ENCODE measurements at regions not wholly inside any gene's neighbourhood (a gene's known extent, or its start where the extent isn't known, plus 50 kb on each side); places are given as distances from the start of the nearest gene placed in this dataset.

DNA sequence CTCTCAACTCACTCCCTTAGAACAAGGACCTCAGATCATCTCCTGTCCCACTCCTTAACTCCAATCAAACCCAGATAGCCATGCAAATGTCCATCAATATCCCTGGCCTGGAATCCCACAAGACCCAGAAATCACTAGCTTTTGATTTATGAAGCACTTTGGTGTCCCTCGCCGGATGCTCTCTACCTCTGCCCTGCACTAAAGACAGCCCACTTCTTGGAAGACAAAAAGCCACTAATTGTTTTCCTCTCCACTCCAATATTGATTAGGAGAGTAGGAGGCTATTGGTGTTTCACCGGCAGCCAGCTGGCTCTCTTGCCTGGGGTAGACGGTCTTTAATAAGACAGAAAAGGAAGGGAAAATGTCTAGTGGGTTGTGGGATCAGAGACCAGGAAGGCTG is 221.2 kb downstream of the BUD13 start:
- DNase-seq = no peak

DNA sequence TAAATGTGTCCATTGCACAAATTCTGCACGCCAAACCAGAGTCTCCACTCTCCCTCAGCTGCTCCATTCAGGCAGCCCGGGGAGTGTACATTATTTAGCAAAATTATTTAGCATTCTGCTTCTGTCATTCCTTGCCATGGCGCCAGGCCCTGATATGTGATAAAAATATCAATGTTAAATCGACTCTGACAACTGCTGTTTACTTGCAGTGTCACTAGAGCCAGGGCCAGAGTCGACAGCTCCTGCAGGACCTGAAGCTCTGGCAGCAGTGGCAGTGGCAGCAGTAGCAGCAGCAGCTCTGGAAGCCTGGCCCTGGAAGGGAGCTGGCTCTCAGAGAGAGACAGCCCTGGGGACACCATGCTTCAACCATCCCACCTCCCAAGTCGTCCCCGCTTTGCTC is 224.5 kb downstream of the BUD13 start:
- DNase-seq = no peak

DNA sequence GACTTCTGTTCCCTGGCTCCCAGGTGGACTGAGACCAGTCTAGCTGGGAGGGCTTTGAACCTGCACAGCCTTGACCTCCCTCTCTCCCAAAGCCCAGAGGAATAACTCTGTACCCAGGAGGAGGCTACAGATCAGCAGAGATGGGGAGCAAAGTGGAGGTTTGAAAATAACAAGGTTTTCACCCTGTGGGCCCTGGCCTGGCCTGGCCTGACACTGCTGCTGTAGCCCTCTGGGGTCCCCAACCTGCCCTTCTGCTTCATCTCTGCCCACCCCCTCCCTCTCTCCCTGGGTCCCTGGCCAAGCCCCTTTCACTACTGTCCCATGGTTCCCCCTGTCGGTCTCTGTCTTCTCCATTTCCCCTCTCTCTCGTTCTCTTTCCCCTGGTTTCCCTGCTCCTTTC is 225.2 kb downstream of the BUD13 start:
- DNase-seq = no peak

DNA sequence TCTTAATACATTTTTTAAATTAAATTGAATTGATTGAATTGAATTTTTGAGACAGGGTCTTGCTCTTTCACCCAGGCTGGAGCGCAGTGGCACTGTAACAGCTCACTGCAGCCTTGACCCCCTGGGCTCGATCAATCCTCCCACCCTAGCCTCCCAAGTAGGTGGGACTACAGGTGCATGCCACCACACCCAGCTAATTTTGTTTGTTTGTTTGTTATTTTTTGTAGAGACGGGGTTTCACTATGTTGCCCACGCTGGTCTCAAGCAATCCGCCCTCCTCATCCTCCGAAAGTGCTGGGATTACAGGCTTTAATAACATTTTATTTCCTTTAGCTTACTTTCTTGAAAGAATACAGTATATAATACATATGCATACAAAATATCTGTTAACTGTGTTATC is 226.9 kb downstream of the BUD13 start:
- DNase-seq = no peak

DNA sequence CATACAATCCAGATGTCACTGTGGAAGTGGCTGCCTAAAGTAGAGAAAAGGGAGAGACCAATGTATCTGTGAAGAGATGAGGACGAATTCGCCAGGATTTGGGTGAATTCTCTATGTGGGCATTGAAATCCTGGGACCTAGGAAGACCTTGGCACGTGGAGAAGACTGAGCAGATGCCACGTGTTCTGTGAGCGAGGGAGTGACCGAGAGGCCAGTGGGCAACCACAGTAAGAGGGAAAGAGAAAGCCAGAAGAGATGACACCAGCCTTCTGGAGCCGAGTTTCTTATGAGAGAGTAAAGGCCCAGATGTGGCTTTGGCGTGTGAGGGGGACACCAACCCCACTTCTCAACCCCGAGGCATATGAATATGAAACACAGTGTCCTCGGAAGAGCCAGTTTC is 228.1 kb downstream of the BUD13 start:
- no peak for DNase-seq

DNA sequence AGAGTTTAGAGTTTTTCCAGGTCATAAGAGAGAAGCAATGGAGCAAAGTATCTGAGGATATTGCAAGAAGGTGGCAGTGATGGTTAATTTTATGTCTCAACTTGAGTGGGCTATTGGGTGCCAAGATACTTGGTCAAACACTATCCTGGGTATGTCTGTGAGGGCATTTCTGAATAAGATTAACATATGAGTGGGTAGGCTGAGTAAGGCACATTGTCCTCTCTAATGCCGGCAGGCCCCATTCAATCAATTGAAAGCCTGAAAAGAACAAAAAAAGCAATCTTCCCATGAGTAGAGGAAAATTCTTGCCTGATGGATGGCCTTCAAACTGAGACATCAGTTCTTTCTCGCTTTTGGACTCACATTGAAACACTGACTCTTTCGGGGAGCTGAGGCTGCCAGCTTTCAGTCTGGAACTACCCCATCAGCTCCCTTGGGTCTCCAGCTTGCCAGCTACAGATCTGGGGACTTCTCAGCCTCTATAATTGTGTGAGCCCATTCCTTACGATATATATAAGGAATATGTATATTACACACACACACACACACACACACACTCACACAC is 228.8 kb downstream of the BUD13 start:
- no peak for DNase-seq

DNA sequence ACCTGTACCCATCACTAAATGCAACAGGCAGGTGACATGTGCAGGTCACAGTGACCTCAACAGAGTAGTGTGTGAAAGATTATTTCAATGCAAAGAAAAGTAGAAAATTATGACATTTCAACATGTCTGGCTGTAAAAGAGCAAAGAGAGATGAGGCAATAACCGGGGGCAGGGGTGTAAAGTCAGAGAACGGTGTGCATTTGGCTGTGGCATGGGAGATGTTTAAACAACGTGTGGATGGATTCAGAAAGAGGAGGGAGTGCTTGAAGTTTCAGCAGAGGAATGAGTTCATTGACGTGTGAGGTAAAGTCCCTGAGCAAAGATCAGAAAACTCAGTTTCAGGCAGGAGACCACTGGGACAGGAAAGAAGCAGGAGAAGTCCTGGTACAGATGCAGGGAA is 229.7 kb downstream of the BUD13 start:
- no peak for DNase-seq

DNA sequence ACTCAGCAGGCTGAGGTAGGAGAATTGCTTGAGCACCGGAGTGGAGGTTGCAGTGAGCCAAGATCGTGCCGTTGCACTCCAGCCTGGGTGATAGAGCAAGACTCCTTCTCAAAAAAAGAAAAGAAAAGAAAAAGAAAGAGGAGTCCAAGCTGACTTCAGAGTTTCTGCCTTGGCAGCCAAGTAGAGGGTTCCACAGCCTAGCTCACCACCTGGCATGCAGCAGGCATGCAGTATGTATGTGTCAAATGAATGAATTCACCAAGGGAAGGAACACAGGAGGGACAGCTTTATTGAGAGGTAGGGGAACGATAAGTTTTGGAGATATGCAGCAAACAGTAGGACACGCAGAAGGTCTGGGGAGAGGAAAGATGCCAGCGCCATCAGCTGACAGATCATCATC is 230.4 kb downstream of the BUD13 start:
- DNase-seq = no peak

DNA sequence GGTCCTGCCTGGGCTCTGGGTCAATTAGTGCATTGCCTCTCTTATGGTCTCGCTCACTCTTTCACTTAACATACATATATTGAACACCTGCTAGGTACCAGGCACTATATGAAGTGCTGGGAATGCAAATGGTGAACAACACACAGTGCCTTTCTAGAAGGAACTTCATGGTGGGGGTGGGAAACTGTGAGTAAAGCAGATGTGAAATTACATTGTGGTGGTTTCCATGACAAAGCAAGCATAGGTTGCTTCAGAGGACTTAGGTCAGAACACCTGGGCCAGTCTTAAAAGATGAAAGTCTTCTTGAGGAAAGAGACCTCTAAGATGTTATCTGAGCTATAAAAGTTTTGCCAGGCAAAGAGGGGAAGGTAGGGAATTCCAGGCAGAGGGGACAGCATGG is 231.3 kb downstream of the BUD13 start:
- no peak for DNase-seq

DNA sequence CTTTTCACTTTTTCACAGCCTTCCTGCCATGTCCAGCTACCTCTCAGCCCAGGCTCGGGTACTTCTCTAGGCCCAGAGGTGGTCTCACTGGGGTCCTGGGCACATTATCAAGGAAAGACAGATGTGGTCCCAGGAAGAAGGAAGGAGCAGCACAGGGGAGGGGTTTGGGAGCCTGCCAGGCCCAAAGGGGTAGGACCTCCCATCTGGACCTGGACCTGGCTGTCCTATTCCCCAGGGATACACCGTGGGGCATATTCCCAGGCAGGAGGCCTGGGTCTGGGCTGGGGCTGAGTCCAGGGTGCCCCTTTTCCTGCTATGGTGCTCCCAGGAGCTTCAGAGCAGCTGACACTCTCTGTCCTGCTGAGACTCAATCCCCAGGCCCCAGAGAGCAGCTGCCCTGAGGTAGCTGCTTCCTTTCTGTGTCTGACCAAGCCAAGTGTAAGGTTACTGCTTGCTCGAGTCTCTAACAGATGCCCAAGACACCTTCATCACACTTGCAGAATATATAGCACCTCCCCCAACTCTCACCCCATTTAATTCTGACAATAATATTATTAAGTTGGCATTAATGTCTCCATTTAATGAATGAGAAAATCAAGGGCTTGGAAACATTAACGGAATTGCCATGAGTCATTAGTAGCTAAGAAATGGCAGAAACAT is 232.0 kb downstream of the BUD13 start:
- no peak for DNase-seq

DNA sequence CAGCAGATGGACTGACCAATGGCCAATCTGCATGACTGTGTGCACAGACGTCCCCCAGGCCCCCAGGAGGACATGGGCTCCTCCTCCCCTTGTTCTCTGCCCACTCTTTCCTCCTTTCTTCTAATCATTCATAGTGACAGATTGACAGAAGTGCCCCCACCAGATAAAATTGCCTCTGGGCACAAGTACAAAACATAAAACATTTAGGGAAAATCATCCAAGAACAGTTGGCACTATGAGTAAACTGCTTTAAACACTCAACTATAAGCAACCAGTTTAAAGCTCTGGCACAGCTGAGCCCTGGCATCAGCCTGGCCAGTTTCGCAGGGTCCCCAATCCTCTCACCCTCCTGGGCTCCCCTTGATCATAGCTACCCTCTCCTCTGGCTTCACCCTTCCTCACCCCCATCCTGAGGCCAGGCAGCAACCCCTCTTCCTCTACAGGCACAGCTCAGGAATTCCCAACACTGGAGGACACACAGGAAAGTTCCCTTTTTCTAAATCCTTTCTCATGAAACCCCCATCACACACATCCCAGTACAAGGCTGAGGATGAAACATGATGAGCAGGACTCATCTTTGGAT is 232.9 kb downstream of the BUD13 start:
- no peak for DNase-seq

DNA sequence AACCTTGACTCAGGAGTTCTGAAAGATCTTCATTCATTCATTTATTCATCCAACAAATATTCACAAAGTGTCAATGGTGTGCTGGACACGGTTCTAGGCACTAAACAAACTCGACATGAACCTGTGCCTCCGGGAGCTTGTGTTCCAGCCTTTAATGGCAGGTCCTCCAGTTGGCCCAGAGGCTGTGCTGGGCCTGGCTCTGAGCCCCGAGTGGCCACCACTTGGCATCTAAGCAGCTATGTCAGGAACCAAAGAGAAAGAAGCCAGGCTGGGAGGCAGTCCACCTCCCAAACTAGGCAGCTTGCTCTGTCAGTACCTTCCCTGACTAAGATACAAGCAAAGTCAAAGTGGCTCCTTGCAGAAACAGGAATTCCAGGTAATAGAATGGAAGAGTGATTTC is 233.6 kb downstream of the BUD13 start:
- DNase-seq = no peak

DNA sequence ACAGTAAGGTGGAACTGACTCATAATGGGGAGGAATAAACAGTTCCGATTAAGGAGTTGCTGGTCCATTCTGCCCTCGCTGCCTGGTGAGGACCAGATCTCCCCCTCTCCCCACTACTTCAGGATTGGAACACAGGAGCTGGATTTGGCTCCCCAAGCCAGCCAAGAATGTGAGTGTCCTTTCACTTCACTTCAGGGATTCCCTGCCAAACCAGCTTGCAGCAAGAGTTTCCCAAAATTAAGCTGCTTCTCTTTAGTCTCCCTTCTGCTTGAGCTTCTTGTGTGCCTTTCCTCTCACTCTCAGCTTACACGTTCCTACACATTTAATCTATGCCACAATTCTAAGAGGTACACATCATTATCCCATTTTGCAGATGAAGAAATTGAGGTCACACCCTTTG is 234.1 kb downstream of the BUD13 start:
- DNase-seq = no peak

DNA sequence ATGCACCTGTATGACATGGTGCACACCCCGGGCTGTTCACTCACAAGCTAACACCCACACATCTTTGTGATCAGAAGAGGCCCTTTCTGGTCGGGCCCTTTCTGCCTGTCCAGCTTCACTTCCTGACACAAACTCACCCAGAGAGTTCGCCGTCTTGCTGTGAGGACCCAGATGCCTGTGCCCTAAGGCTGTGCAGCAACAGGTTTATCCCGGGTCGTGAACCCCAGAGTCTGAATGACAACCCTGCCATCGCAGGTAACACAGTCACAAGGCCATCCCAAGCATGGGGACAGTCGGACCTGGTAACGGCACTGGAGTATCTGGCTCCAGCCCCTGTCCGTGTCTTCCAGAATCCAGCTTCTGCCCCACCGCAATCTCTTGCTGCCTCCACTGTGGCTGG is 235.1 kb downstream of the BUD13 start:
- DNase-seq = no peak

DNA sequence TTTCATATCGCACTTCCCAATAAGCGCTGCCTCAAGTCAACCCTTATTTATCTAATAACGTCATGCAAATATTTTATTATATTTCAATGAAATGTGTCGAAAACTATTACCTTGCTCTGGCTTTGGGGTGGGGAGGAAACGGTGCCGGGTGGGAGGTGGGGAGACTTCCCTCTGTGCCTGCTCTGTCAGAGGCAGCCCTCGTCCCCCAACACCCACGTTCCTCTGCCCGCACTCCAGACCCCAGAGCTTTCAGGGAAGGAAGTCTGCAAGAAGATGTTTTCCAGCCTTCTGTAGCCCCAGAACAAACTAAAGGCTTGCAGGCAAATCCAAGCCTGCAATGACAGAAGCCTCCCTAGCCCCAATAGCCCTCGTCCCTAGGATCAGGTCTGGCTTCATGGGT is 235.7 kb downstream of the BUD13 start:
- DNase-seq = no peak

DNA sequence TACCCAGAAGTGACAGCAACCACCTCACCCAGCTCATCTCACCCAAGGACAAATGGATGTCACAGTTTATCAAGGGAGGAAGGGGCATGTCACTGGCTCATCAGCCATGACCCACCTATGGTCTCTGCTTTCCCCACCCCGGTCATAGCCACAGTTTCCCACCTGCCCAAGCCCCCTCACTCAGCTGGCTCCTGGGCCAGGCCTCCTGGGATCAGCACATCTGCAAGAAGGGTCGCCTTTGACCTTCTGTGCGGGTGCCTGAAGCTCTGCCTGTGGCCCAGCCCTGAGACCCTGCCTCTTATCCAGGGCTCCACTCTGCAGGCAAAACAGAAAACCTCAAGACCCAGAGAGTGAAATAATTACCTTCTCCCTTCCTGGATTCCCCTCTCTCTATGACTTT is 236.4 kb downstream of the BUD13 start:
- DNase-seq = no peak

DNA sequence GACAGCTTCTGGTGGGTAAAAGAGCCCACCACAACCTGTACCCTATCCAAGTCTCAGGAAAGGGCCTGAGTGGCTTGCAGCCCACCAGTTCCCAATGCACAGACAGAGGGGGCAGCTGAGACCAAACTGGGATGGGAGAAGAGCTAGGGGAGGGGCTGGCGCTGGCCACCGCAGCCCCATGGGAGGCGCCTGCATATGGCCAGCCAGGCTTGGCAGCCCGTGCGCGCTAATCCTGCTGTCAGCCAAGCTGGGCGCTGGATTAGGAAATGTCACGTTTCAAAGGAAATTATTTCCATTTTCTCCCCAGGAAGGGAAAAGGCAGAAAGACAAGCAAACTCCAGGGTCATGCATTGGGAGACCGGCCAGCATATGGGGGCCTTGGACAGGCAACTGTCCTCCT is 236.8 kb downstream of the BUD13 start:
- no peak for DNase-seq

DNA sequence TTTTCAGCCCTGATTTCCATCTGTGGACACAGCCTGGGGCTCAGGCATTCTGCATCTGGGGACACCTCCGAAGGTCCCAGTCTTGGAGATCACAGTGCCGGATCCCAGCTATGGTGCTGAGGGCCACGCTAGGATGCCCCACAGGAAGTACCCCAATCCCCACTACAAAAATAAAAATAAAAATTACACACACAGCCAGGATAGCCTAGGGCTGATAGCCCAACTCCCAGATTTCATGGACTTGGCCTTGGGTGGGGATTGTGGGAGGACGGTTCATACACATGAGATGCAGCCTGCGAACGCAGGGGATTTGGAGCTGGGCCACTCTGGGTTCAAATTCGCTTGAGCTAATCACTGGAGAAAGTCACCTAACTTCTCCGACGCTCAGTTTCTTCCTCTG is 237.7 kb downstream of the BUD13 start:
- DNase-seq = no peak

DNA sequence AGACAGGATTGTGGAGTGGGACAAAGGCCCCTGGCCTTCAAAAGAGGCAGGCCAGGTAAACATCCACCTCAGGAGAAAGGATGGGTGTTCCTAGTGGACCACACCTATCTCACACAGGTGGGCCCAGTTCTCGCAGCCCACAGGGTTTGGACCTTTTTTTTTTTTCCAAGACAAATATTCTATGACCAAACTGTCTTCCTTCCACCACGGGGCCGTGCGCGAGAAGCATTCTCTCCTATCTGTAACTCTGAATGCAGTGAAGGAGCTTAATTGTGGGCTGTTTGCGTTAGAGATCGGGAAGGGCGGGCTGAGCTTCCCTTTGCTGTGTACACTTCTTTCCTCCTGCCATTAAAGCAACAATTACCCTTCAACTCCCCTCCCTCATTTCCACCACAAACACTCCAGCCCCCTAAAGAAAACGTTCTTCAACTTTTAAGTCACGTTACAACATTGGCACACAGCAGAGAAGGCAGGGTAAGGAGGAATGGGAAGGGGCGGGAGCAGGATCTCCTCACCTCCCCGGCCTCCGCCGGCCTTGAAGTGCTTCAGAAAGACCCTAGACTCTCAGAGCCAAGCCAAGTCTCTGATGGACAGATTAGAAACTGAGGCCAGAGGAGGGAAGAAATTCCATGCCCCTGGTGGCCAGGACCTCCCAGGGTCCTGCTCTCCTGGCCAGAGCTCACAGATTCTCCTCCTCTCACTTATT is 238.4 kb downstream of the BUD13 start:
- no peak for DNase-seq

DNA sequence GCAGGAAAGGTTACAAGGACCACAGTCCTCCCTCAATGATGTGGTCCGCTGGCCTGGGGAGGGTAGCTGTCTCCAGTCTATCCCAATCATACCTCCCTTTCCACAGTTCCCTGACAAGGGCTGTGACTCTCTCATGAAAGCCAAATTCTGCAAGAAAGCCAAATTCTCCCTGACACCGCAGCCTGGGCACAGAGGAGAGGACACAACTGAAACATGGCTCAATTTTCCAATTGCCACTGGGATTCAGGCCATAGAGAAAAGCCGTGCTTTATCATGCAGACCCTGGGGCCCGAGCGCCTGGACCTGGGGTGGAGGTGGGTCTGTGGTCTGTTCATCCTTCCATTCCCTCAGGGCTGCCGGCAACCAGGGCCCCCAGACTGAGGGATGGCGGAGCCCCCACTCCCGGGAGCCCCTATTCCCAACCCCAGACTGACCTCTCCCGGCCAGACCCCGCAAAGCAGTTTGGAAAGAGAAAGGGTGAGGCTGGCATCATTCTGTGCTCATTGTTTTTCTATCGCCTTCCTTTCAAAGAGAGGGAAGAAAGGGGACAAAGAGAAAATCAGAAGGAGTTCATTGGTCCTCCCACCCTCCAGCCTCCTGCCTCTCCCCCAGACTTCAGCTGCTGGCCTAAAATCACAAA is 239.5 kb downstream of the BUD13 start:
- no peak for DNase-seq

DNA sequence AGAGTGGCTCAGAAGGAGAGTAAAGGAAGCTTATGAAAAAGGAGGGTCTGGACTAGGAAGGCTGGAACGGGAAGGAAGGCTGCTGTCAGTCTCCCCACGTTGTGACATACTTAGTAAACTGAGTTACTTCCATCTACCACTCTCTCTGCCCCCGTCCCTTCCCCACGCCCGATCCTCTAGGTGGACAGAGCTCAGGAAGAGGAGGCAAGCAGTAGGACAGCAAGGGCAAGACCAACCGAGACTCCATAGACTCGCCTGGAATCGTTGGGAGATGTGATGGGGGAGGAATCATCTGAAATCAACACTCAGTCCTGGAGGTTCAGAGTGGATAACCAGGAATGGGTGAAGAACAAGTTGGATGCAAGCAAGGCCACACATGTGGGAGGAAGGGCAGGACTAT is 240.7 kb downstream of the BUD13 start:
- DNase-seq = no peak

DNA sequence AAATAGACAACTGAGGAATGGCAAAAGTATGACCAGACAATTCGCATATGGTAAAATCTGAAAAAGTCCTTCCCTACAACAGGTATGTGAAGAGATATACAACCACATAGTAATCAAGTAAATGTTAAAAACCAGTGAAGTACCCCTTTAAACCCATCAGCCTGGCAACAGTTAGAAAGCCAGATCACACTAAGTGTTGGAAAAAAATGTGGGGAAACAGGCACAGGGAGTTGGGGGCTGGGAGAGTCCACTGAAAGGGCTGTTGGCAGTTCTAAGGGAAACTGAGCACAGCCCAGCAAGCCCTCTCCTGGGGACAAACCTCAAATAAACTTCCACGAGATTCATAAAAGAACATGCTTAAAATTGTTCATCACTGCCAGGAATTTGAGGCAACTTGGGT is 242.1 kb downstream of the BUD13 start:
- DNase-seq = no peak

DNA sequence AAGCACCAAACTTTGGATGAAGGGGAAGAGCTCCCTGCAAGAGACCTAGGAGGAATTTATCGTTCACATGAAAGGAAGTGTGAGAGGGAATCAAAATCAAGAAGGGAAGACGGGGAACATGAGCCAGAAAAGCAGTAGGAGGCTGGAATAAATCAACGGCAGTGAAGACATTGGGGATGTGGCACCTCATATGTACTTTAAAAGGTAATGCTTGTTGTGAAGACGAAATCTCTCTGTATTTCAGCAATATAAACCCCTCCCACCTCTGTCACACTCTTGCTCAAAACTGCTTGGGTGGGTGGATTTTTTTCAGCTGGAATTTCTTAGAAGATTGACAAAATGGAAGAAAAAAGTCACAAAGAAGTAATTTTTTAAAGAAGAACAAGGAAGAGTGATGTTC is 243.5 kb downstream of the BUD13 start:
- no peak for DNase-seq

All from AML-193 (cell line).